OCI-LY3 (cell line): ENCODE measurements at regions not wholly inside any gene's neighbourhood (a gene's known extent, or its start where the extent isn't known, plus 50 kb on each side); places are given as distances from the start of the nearest gene placed in this dataset.

Experiments used
- H2AFZ ChIP-seq: fragments of 200-600, 300-600 bp; shearing (Covaris generic); 2 replicates; pipeline ENCODE4 v1.6.0; 2014; ENCODE audit warnings: antibody characterized with exemption, low read depth, low read length
- H3K27ac ChIP-seq: fragments of 200-600, 300-600 bp; sonication (generic); 2 replicates; pipeline ENCODE4 v1.5.1; 2014; ENCODE audit warnings: mild to moderate bottlenecking, low read length, moderate library complexity, mixed read lengths
- H3K27me3 ChIP-seq: fragments of 200-600, 300-600 bp; sonication (generic); 2 replicates; pipeline ENCODE4 v1.6.1; 2014; ENCODE audit warnings: low read depth, low read length, mixed read lengths
- H3K36me3 ChIP-seq: fragments of 200-600, 300-600 bp; sonication (generic); replicated peaks from 2 replicates; pipeline ENCODE3; 2014; ENCODE audit warnings: low read depth, low read length, mixed read lengths
- H3K4me1 ChIP-seq: fragments of 300-600, 200-600 bp; sonication (generic); 2 replicates; pipeline ENCODE4 v1.6.1; 2014; ENCODE audit warnings: low read length, mixed read lengths
- H3K4me2 ChIP-seq: fragments of 200-600, 300-600 bp; sonication (generic); 2 replicates; pipeline ENCODE4 v1.6.1; 2014; ENCODE audit warnings: low read length, mixed read lengths
- H3K4me3 ChIP-seq: fragments of 300-600, 200-600 bp; sonication (generic); 2 replicates; pipeline ENCODE4 v1.5.1; 2014; ENCODE audit warnings: antibody characterized with exemption, mild to moderate bottlenecking, low read length, moderate library complexity
- H3K79me2 ChIP-seq: fragments of 300-600, 200-600 bp; shearing (Covaris generic); 2 replicates; pipeline ENCODE4 v1.6.1; 2014; ENCODE audit warnings: mild to moderate bottlenecking, low read length, mixed read lengths
- H3K9ac ChIP-seq: fragments of 300-600, 200-600 bp; shearing (Covaris generic); 2 replicates; pipeline ENCODE4 v1.6.0; 2014; ENCODE audit warnings: mild to moderate bottlenecking, low read length, moderate library complexity
- H3K9me3 ChIP-seq: fragments of 200-600, 300-600 bp; shearing (Covaris generic); 2 replicates; pipeline ENCODE4 v1.6.1; 2014; ENCODE audit warnings: low read length, mixed read lengths; ENCODE audit not compliant: insufficient read depth
- H4K20me1 ChIP-seq: fragments of 200-600, 300-600 bp; sonication (generic); 2 replicates; pipeline ENCODE4 v1.6.1; 2016; ENCODE audit warnings: low read length, mixed read lengths; ENCODE audit not compliant: insufficient read depth
- CTCF ChIP-seq: fragments of 200-600, 300-600 bp; sonication (generic); IDR thresholded peaks from 2 replicates; pipeline ENCODE4 v1.5.1; 2014; ENCODE audit warnings: antibody characterized with exemption, low read length, low read depth
- EZH2phosphoT487 ChIP-seq: fragments of 200-600 bp; shearing (Covaris generic); IDR thresholded peaks from 2 replicates; pipeline ENCODE4 v1.6.1; 2018; ENCODE audit warnings: antibody characterized with exemption, mixed run types, low read depth

- Histone ChIP-seq H3K79me2 (no peaks in the 10 kb centered on the region), H2AFZ (no peak overlapping the region), H3K36me3 (no peaks in the 10 kb centered on the region), H3K4me1 (no peaks in the 10 kb centered on the region), H3K9me3 (no peaks in the 10 kb centered on the region), H3K9ac (no peak overlapping the region), H4K20me1 (no peaks in the 10 kb centered on the region), H3K27me3 (no peaks in the 10 kb centered on the region), H3K27ac (no peak overlapping the region), H3K4me3 (no peak overlapping the region), H3K4me2 (no peak overlapping the region)
- no peak for TF ChIP-seq EZH2phosphoT487
- no peak for TF ChIP-seq CTCF
These were observed 967.9 kb upstream of the SEL1L start for GRCh38 chr14:82501554-82501953.

- H3K4me3 ChIP-seq: no peak overlapping the region
- H4K20me1 ChIP-seq: no peaks in the 10 kb centered on the region
- H3K4me1 ChIP-seq: no peaks in the 10 kb centered on the region
- no peak overlapping the region for H3K27ac ChIP-seq
- no peak overlapping the region for H2AFZ ChIP-seq
- H3K9ac ChIP-seq: no peak overlapping the region
- no peaks in the 10 kb centered on the region for H3K27me3 ChIP-seq
- no peak for TF ChIP-seq CTCF
- no peak for TF ChIP-seq EZH2phosphoT487
- H3K4me2 ChIP-seq: no peak overlapping the region
- no peaks in the 10 kb centered on the region for H3K79me2 ChIP-seq
- H3K36me3 ChIP-seq: no peaks in the 10 kb centered on the region
- no peaks in the 10 kb centered on the region for H3K9me3 ChIP-seq
These were observed 968.4 kb upstream of the SEL1L start for GRCh38 chr14:82502043-82502442.

GRCh38 chr14:82504894-82505293, 971.2 kb upstream of the SEL1L start:
- Histone ChIP-seq H3K4me3 (no peak overlapping the region), H3K27me3 (no peaks in the 10 kb centered on the region), H3K27ac (no peak overlapping the region), H3K79me2 (no peaks in the 10 kb centered on the region), H3K4me1 (no peaks in the 10 kb centered on the region), H4K20me1 (no peaks in the 10 kb centered on the region), H3K36me3 (no peaks in the 10 kb centered on the region), H3K9me3 (no peaks in the 10 kb centered on the region), H3K4me2 (no peak overlapping the region), H3K9ac (no peak overlapping the region), H2AFZ (no peak overlapping the region)
- no peak for TF ChIP-seq CTCF
- TF ChIP-seq EZH2phosphoT487: no peak

GRCh38 chr14:82510007-82510406, 976.4 kb upstream of the SEL1L start:
- TF ChIP-seq EZH2phosphoT487 (no peak), CTCF (no peak)
- H3K36me3 ChIP-seq: no peaks in the 10 kb centered on the region
- H3K9me3 ChIP-seq: no peaks in the 10 kb centered on the region
- no peak overlapping the region for H3K9ac ChIP-seq
- no peak overlapping the region for H3K4me3 ChIP-seq
- H3K4me1 ChIP-seq: peaks cover 7% of the 10 kb centered on the region; the same call in 1 of the 2 replicates
- no peak overlapping the region for H2AFZ ChIP-seq
- no peaks in the 10 kb centered on the region for H3K79me2 ChIP-seq
- no peak overlapping the region for H3K27ac ChIP-seq
- no peaks in the 10 kb centered on the region for H4K20me1 ChIP-seq
- H3K4me2 ChIP-seq: no peak overlapping the region
- H3K27me3 ChIP-seq: no peaks in the 10 kb centered on the region
